NT2/D1 (cell line): ENCODE measurements at regions not wholly inside any gene's neighbourhood (a gene's known extent, or its start where the extent isn't known, plus 50 kb on each side); places are given as distances from the start of the nearest gene placed in this dataset.

Source experiments
- YY1 ChIP-seq: IDR thresholded peaks from 2 replicates; pipeline ENCODE4 v1.6.1; 2011; ENCODE audit not compliant: insufficient read length, insufficient read depth
- ZNF274 ChIP-seq: IDR thresholded peaks from 2 replicates; pipeline ENCODE4 v1.6.1; 2011; ENCODE audit warnings: mild to moderate bottlenecking, low read depth, low read length

DNA sequence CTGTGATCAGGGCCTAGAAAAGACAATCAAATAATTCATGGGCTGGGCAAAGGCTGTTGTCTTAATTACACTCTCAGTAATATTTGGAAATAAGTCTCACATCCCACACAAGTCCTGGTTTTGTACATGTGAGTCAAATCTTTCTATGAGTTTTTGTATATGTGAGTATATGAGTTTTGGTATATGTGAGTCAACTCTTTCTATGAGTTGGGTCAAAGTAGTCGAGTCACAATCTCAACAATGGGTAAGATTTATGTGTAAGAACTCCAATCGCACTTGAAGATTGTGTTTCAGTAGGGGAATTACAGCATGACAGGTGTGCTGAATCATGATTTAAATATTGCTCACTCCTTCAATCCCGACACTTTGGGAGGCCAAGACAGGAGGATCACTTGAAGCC lies 975.5 kb upstream of the TSPY4 start:
- no peak for TF ChIP-seq YY1
- no peak for TF ChIP-seq ZNF274
